Activated CD4-positive, alpha-beta T cell treated with anti-CD3 and anti-CD28 coated beads, Interleukin-10, Interleukin-2, amounts not matched to agents 100 ng/mL and 50 ng/mL, durations not matched to agents 16 hours and 8 hours (primary cell): ENCODE measurements at regions not wholly inside any gene's neighbourhood (a gene's known extent, or its start where the extent isn't known, plus 50 kb on each side); places are given as distances from the start of the nearest gene placed in this dataset.
"Not testable (repeated sequence)": the region's sequence is repeated elsewhere in the genome, so short reads cannot be mapped to it uniquely, and the experiment has no call there.

Experiments
- DNase-seq: peaks from one replicate; pipeline ENCODE4 v3.0.0-alpha.2; 2020

GRCh38 chr11:92436034-92436920 is 211.7 kb downstream of the FAT3 start:
- DNase-seq, result no peak

- DNase-seq, result no peak
Observed at GRCh38 chr11:92439133-92439532, 214.5 kb downstream of the FAT3 start.

DNA sequence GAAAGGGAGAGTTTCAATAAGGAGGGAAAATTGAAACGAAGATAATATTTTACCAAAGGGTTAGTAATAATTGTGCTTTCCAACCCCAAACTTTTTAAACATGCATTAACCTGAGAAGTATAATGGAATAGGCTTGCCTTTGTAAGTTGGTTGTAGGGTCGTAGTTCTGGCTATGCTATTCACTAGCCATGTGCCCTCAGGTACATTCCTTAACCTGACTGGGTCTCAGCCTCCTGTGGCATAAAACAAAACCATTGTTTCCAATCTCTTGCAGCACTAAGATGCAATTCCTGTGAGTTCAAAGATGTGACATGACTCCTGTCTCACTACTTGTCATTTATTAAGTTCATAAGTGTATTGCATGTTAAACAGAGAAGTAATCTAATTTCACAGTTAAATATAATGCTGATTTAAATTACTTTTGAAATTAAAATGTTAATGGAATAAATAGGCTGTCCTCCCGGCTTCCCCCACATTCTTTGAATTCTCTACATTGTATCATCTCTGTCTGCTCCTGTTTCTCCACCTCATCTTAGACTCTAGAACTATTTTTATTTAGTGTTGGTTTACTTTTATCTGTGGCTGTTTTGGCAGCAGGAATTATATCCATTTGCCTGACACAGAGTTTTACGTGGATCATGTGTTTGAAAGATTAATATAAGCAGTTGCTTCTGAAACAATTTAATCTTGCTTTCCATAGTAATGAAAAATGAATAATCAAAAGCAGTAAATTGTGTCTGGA is 216.3 kb downstream of the FAT3 start:
- DNase-seq, result no peak

DNA sequence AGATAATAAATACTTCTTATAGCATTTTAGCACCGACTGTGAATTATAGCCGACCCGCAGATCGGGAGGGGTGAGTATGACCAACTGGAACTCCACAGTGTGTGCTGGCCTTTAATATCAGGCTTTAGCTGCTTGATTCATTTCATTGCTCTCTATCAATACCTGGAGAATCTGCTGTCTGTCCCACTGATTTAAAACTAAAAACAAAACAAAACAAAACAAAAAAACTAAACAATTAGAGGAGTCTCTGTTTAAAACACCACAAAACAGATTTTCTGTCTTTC is 216.8 kb downstream of the FAT3 start:
- no peak for DNase-seq

DNA sequence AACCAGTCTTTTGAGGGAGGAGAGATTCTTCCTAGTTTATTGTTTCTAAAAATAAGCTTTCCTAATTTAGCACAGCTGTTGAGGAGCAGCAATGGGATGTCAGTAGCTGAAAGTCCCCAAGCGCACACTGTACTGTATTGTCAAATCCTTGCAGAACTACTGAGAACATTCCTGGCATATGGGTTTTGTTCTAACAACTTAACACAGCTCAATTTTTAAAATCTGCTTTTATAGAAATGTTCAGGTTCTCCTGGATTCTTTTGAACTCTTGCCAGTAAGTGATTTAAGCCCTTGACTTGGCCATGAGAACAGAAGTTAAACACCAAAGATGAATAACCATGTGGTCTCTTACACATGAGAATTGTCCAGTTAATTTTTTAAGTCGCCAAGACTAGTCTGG is 218.6 kb downstream of the FAT3 start:
- no peak for DNase-seq

DNA sequence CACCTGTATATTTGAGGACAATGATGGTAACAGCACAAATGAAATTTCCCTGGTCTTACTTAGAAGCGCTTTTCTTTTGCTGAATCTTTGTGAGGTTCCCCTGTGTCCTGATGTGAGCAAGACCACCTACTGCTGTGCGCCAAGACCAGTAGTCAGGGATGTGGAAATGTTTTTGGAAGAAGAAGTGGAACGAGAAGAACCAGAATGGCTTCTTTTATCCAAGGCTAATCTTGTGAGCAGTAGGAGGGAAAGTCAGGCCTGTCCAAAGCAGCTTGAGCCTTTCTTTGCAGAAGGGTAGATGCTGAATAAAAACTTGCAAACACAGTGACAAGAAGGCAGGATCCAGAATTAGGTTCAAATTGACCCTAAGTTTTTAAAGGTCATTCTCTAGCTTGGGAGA is 223.0 kb downstream of the FAT3 start:
- DNase-seq, result no peak

DNA sequence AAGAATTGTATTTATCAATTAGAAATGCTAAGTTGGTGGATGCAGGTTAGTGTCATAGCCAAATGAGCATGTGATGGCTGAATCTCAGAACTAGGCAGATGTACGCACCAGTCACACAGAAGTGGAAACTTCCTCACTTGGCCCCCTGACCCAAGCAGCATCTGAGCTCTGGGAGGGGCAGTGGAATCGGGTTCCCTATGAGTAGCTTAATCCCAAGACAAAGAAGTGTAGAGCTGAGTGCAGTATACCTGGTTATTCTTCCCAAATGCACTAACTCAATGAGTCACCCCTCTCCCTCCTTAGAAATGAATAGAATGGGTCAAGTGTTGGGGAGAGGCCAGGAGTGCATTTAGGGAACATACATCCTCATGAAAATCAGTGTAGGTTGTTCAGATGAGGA is 224.6 kb downstream of the FAT3 start:
- DNase-seq, result no peak

- DNase-seq, result no peak
Observed at GRCh38 chr11:92449780-92450179, 225.2 kb downstream of the FAT3 start.

- DNase-seq, result no peak
Observed at GRCh38 chr11:92451063-92451462, 226.4 kb downstream of the FAT3 start.

DNA sequence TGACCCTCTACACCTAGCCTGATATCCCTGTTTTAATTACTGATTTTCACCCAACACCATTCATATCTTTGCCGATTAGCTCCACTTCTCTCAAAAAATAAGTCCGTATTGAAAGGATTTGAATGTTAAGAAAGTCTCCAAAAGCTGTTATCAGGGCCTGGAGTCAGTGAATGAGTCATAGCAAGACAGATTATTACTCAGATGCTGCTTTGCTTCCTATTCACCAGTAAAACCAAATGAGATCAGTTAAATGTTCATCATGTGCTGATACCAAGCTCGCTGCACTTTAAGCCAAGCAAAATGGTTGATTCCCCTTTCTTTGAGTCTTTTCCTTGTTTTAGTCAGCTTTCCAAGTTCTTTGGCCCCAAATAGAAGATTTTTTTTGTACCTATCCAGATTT is 228.4 kb downstream of the FAT3 start:
- DNase-seq, result peak; percentile 35

- no peak for DNase-seq
Observed at GRCh38 chr11:92455210-92455790, 230.7 kb downstream of the FAT3 start.

DNA sequence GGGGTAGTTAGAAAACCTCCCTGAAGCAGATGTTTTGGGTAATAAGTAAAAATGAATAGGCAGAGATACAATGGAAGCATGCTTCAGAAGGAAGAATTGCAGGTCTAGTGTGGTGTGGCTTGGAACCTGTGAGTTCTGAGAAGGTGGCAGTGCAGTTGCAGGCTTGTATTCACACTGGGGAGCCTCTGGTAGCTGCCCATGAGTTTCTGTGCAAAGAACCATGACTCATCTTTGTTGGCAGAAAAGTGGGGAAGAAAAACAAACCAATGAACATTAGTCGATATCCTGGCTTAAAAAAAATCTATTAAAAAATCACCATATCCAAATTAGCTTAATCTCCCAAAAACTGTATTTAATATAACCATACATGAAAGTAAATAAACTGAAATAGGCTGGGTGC is 232.6 kb downstream of the FAT3 start:
- no peak for DNase-seq

DNA sequence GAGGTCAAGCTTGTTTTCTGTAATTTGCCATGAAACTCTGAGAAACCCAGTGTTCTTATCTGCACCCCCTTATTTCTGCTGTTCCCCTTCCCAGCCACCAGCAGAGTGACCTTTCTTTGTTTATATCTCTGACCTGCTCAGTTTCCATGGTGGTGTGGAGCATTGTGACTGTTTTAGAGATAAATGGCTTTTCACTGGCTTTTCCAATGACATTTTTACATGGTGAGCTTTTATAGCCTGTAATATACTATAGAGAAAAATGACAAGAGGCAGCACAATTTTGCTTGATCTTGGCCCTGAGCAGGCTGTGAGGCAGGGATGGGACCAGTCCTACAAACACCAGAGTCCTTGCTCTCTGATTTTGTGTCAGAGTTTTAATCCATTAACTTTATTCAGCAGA is 233.9 kb downstream of the FAT3 start:
- no peak for DNase-seq

DNA sequence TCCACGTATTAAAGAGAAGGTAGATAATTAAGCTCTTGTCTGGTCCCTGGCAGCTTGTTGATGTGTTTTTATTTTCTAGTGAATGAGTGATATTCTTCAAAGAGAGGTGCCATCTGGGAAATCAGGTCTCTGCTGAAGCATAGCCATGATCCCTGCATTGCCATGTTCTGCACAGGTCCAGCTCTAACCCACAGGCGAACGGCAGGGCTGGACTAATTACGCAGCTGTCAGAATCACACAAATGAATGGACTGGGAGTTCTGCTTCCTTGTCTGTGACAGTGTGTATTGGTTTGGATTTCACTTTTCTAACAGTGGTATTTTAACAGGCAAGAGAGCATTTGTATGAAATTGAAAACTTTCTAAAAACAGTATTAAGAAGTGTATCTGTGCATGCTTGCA is 235.6 kb downstream of the FAT3 start:
- no peak for DNase-seq

DNA sequence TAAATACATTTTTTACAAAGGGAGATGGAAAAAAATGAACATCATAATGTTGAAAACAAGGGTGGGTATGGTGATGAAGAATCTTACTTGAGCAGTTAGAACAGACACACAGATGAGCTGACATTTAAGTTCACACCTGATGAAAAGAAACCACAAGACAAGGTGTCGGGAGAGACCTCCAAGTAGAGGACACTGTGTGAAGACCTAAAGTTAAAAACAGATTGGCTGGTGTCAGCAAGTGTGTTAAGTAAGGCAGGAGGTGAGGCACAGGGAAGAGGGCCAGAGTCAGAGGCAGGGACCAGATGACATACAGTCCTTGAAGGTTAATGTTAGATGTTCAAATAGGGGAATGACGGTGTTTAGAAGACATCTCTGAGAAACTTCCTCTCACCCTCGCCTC is 236.8 kb downstream of the FAT3 start:
- DNase-seq, result no peak

GRCh38 chr11:92462821-92463220 is 238.2 kb downstream of the FAT3 start:
- DNase-seq, result no peak

DNA sequence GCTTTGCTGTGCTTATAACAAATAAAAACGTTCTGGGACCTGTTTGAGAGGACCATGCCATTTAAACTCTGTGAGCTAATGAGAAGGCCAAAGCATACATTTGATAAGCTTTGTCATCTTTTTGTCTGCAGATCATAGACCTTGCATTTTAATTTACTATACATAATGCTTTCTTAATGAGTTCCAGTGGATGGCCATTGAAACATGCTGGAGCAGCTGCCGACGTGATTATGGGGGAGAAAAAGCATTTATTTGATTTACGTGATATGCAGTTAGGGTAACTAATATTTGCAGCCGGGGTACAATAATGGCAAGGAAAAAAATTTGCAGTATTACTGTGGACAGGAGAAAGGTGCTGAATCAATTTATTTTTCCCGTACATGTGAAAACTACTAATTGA is 240.2 kb downstream of the FAT3 start:
- DNase-seq, result no peak

GRCh38 chr11:92465410-92465809 is 240.8 kb downstream of the FAT3 start:
- DNase-seq, result not testable (repeated sequence)

DNA sequence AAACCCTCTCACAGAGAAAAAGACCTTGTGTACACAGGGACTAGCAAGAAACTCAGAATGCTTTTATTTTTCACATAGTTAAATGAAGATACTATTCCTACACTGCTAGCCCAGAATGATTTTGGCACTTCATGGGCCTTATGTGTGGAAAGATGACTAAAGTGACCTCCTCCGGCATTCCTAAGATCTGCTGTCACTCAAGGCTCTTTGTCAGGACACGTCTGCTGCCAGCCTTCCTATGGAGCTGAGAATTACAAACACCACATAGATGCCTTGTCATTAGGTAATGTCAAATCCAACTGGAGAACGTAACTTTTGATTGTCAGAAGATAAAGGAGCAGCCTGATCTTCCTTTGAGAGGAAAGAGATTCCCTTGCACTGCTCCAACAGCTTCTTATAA is 249.1 kb downstream of the FAT3 start:
- no peak for DNase-seq

DNA sequence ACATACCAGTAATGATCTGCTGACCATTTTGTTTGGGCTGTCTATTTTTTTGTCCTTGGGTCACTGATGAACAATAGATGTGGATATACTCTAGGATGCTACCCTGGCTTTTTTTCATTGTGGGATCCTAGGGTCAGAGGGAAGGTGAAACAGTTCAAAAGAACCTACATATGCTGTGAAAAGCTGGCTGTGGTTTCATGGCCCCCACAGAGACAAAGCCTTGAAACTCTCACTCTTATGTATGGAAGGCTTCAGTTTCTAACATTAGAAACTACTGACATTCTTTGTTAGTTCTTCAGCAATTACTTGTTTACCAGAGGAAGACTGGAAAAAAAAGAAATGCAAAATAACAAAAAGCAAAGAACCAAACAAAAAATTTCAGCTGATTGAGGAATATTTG is 250.7 kb downstream of the FAT3 start:
- DNase-seq, result no peak

- DNase-seq, result no peak
Observed at GRCh38 chr11:92475819-92476218, 251.2 kb downstream of the FAT3 start.

DNA sequence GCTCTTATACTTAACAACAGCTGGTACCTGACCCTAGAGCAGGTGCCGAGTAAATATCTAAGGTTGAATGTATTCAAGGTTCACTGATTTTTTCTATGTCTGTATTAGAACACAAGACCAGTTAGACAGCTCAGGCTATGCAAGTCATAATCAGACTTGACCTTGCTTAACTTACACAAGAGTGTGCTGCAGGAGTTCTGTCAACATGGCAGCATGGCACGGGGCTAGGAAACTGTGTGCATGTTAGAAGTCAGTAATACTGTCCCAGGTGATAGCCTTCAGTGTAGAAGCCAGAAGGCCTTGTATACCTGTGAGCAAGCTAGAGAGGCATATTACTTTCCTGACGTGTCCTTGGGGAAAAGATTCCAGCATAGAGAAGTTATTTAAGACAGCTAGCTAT is 253.1 kb downstream of the FAT3 start:
- DNase-seq, result no peak

DNA sequence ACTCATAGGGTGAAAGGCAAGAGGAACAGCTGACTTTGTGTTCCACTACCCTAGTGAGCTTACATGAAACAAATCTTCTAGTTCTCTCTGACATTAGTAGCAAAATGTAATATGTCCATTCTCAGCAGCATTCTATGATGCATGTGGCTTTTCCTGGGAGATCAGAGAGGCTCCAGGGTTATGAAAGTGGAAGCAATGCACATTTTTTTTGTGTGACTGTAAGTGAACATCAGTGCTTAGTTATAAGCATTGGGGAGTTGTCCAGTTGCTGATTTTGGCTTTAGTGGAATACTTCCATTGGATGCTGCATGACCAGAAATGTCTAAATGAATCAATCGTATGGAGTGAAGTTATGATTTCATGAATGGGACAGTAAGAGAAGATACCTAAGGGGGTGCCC is 255.9 kb downstream of the FAT3 start:
- no peak for DNase-seq

DNA sequence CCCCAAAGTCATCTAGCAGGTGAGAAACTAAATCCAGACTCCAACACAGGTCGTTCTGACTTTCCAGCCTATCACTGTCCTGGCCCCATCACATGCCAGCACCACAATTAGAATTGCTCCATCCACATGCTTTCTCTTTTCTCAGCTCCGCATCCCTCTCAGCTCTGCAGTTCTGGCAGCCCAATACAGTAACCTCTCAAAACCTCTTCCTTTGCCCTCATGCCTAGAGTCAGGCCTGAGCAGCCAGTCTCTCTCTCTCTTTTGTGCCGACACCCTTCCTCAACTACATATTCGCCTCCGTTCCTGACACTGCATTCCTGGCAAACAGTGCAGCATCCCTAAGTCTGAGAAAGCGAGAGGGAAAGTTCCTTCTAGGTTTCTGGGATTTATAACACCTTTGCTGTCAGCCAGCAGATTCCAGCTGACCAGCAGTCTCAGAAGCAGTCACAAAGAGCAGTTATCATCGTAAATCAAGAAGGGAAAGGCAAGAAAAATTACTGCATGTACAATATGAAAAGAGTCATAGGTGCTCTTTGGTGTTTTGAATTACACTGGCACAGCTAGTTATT is 258.0 kb downstream of the FAT3 start:
- no peak for DNase-seq
